Natural killer cell treated with Interleukin-12 subunit alpha and Interleukin-12 subunit beta and Interleukin-15 and Interleukin-18, amount 100 ng/mL, for 72 hours (primary cell): ENCODE measurements at regions not wholly inside any gene's neighbourhood (a gene's known extent, or its start where the extent isn't known, plus 50 kb on each side); places are given as distances from the start of the nearest gene placed in this dataset.

Source experiments
- ATAC-seq, 2 donors: fragments of 150-1000 bp; cut with Tn5 transposase in 1 of 2; sonication (Bioruptor Pico), chemical (Tn5 transposase) in 1 of 2; 2 replicates each; pipeline ENCODE4 v1.10.0; 2021
- DNase-seq: peaks from one replicate; pipeline ENCODE4 v3.0.0; 2022; ENCODE audit warnings: low spot score
- H3K27ac Mint-ChIP-seq, 2 donors: 1 replicate in 1 of 2; 2 replicates in 1 of 2; pipeline ENCODE4 v1.8.0; 2022; ENCODE audit warnings: mixed read lengths in 2 of 2, mild to moderate bottlenecking in 1 of 2, moderate library complexity in 1 of 2
- H3K27me3 Mint-ChIP-seq, 2 donors: 1 replicate in 1 of 2; 2 replicates in 1 of 2; pipeline ENCODE4 v1.8.0; 2022; ENCODE audit warnings: mixed read lengths in 2 of 2
- H3K36me3 Mint-ChIP-seq: one replicate; pipeline ENCODE4 v1.8.0; 2022; ENCODE audit warnings: mixed read lengths
- H3K4me1 Mint-ChIP-seq, 2 donors: 1 replicate in 1 of 2; 2 replicates in 1 of 2; pipeline ENCODE4 v1.8.0; 2022; ENCODE audit warnings: low read depth in 2 of 2, mixed read lengths in 2 of 2, mild to moderate bottlenecking in 1 of 2
- H3K4me3 Mint-ChIP-seq: one replicate; pipeline ENCODE4 v1.8.0; 2022; ENCODE audit warnings: mixed read lengths
- H3K9me3 Mint-ChIP-seq: 2 replicates; pipeline ENCODE4 v1.8.0; 2022; ENCODE audit warnings: mixed read lengths

GRCh38 chr16:26651884-26652283 lies 414.8 kb upstream of the C16orf82 start:
- Mint-ChIP-seq H3K27me3 (peaks cover 23 to 40% of the 10 kb centered on the region in 2 donors), H3K27ac (no peak overlapping the region), H3K36me3 (no peaks in the 10 kb centered on the region), H3K4me1 (no peaks in the 10 kb centered on the region), H3K4me3 (no peak overlapping the region), H3K9me3 (no peaks in the 10 kb centered on the region)
- DNase-seq: no peak
- ATAC-seq: no peak

DNA sequence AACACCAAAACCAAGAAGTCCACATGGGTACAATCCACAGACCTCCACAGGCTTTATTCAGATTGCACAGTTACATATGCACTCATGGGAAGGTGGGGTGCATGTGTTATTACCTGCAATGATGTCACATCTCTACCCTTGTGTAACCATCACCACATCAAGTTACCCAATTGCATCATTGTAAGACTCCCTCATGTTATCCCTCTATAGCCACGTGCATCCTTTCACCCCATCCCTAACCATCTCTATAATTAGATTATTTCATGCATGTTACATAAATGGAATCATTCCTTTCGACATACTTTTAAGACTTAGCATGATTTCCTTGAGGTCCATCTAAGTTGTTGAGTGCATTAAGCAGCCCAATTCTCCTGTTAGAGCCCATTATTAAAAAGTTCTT lies 408.2 kb upstream of the C16orf82 start:
- ATAC-seq: no peak
- no peak overlapping the region for H3K4me3 Mint-ChIP-seq

DNA sequence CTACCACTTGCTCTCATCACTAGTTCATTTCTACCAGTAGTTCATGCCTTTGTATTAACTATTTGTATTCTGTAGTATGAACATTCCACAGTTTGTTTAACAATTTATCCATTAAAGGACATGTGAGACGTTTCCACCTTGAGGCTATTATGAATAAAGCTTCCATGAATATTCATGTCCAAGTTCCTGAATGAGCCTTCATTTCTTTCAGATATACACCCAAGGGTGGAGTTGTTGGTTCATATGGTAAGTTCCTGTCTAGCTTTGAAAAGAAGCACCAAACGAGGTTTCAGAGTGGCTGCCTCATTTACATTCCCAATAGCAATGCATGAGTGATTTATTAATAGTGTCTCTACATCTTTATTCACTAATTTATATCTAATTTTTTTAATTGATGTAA lies 407.8 kb upstream of the C16orf82 start:
- no peak overlapping the region for H3K4me3 Mint-ChIP-seq
- ATAC-seq (no peak), DNase-seq (no peak)
- no peaks in the 10 kb centered on the region for H3K9me3 Mint-ChIP-seq
- no peaks in the 10 kb centered on the region for H3K36me3 Mint-ChIP-seq
- H3K27me3 Mint-ChIP-seq: peaks cover 28 to 48% of the 10 kb centered on the region in 2 donors
- no peaks in the 10 kb centered on the region for H3K4me1 Mint-ChIP-seq
- H3K27ac Mint-ChIP-seq: no peak overlapping the region

More for the DNA sequence above, 408.2 kb upstream of the C16orf82 start:
- Mint-ChIP-seq H3K27me3 (peaks cover 24 to 43% of the 10 kb centered on the region in 2 donors), H3K4me1 (no peaks in the 10 kb centered on the region), H3K27ac (no peak overlapping the region), H3K36me3 (no peaks in the 10 kb centered on the region), H3K9me3 (no peaks in the 10 kb centered on the region)
- DNase-seq: no peak

GRCh38 chr16:26664086-26664485 lies 402.6 kb upstream of the C16orf82 start:
- no peaks in the 10 kb centered on the region for H3K36me3 Mint-ChIP-seq
- H3K9me3 Mint-ChIP-seq: no peaks in the 10 kb centered on the region
- ATAC-seq (no peak), DNase-seq (no peak)
- H3K4me3 Mint-ChIP-seq: no peak overlapping the region
- no peaks in the 10 kb centered on the region for H3K4me1 Mint-ChIP-seq
- H3K27me3 Mint-ChIP-seq: peaks cover 17 to 21% of the 10 kb centered on the region in 2 donors
- no peak overlapping the region for H3K27ac Mint-ChIP-seq

- DNase-seq: no peak
- Mint-ChIP-seq H3K9me3 (no peaks in the 10 kb centered on the region), H3K4me3 (no peak overlapping the region), H3K27ac (no peak overlapping the region), H3K36me3 (no peaks in the 10 kb centered on the region), H3K27me3 (peaks cover 23 to 32% of the 10 kb centered on the region in 2 donors), H3K4me1 (no peaks in the 10 kb centered on the region)
- ATAC-seq: no peak
Observed at GRCh38 chr16:26665166-26665939, 401.4 kb upstream of the C16orf82 start.

DNA sequence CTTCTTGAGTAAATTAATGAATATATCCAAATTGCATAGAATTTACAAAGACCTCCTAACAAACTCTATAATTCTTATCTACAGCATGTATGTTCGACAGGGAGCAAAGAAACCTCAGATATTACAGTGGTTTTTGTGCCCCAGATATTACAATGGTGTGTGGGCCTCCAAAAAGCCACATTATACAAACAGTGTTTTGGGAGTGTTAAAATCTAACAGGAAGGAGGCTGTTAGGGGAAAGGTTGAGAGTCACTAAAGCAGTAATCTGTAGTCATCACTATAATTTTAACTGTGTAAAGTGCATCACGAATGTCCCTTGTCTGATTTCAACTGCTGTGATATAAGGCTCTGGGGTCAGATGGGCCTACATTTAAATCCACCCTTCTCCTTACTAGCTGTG lies 400.2 kb upstream of the C16orf82 start:
- Mint-ChIP-seq H3K27ac (no peak overlapping the region), H3K4me1 (no peaks in the 10 kb centered on the region), H3K4me3 (no peak overlapping the region), H3K9me3 (no peaks in the 10 kb centered on the region), H3K27me3 (peaks cover 26 to 37% of the 10 kb centered on the region in 2 donors), H3K36me3 (no peaks in the 10 kb centered on the region)
- DNase-seq: no peak
- no peak for ATAC-seq

DNA sequence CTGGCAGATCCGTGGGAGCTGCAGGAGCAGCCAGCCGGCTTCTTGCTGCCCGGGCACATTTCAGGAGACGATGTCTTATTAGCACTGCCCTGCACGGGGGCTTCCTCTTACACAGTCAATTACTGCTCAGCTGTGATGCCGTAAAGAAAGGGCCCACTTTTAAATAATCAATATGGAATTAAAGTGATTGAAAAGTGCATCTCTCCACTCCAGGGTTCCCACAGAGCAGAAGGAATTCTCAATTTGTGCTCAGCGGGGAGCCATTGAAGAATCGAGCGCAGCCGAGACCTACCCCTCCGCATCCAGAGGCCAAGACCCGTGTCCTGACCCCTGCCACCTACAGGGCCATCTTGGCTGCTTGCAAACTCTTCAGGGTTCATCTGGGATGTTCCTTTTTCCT lies 399.4 kb upstream of the C16orf82 start:
- H3K4me3 Mint-ChIP-seq: no peak overlapping the region
- no peaks in the 10 kb centered on the region for H3K9me3 Mint-ChIP-seq
- ATAC-seq (no peak), DNase-seq (no peak)
- H3K4me1 Mint-ChIP-seq: no peaks in the 10 kb centered on the region
- H3K27ac Mint-ChIP-seq: no peak overlapping the region
- no peaks in the 10 kb centered on the region for H3K36me3 Mint-ChIP-seq
- peaks cover 23 to 38% of the 10 kb centered on the region in 2 donors for H3K27me3 Mint-ChIP-seq

DNA sequence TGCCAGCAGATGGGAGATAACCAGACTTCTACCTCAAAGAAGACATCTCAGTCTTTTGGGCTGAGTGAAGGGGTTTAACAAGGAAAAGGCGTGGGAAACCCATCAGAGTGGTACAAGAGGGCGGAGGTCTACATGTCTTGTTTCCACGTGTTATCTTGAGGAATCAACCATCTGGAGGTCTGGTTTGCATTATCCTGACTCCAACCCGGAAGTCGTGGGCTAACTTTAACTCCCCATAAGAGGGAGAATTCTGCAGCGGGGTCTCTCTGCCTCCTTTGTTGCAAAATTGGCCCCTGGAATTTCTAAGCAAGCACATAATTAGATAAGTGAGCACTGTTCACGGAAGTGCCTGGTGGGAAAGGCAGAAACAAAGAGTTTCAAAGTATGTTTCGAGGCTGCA lies 398.7 kb upstream of the C16orf82 start:
- H3K4me3 Mint-ChIP-seq: no peak overlapping the region
- no peak for DNase-seq
- H3K27me3 Mint-ChIP-seq: peaks cover 23 to 34% of the 10 kb centered on the region in 2 donors
- no peaks in the 10 kb centered on the region for H3K36me3 Mint-ChIP-seq
- no peaks in the 10 kb centered on the region for H3K4me1 Mint-ChIP-seq
- H3K27ac Mint-ChIP-seq: no peak overlapping the region
- no peak for ATAC-seq
- H3K9me3 Mint-ChIP-seq: no peaks in the 10 kb centered on the region

- DNase-seq (no peak), ATAC-seq (no peak)
- Mint-ChIP-seq H3K27me3 (peaks cover 11 to 31% of the 10 kb centered on the region in 2 donors), H3K9me3 (no peaks in the 10 kb centered on the region), H3K4me3 (no peak overlapping the region), H3K4me1 (no peaks in the 10 kb centered on the region), H3K36me3 (no peaks in the 10 kb centered on the region), H3K27ac (no peak overlapping the region)
Observed at GRCh38 chr16:26672206-26672605, 394.5 kb upstream of the C16orf82 start.

- Mint-ChIP-seq H3K27me3 (peaks cover 13 to 36% of the 10 kb centered on the region in 2 donors), H3K4me3 (no peak overlapping the region), H3K4me1 (no peaks in the 10 kb centered on the region), H3K27ac (no peak overlapping the region), H3K9me3 (no peaks in the 10 kb centered on the region), H3K36me3 (no peaks in the 10 kb centered on the region)
- ATAC-seq: no peak
- no peak for DNase-seq
Observed at GRCh38 chr16:26673011-26673410, 393.7 kb upstream of the C16orf82 start.

- H3K36me3 Mint-ChIP-seq: no peaks in the 10 kb centered on the region
- DNase-seq (no peak), ATAC-seq (no peak)
- no peak overlapping the region for H3K27ac Mint-ChIP-seq
- no peaks in the 10 kb centered on the region for H3K9me3 Mint-ChIP-seq
- H3K4me3 Mint-ChIP-seq: no peak overlapping the region
- H3K4me1 Mint-ChIP-seq: no peaks in the 10 kb centered on the region
- peaks cover 7 to 9% of the 10 kb centered on the region in 2 donors for H3K27me3 Mint-ChIP-seq
Observed at GRCh38 chr16:26680671-26681070, 386.1 kb upstream of the C16orf82 start.

DNA sequence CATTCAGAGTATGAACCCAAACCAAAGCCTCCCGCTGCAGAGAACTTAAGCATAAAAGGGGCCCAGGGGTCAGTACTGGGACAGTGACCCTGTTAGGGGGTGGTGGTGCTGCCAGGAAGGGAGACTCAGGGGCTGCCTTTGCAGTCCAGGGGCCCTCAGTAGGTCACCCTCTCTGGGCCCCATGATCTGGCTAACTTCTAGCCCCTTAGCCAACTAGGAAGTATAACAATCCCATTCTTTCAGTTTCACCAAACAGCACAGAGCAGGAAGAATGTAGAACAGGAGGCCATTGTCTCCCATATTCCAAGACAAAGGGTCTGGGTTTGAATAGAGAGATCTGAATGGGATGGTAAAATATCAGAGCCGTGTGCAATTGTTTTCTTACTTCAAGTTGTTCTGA lies 378.6 kb upstream of the C16orf82 start:
- ATAC-seq (no peak), DNase-seq (no peak)
- Mint-ChIP-seq H3K36me3 (no peaks in the 10 kb centered on the region), H3K27me3 (peaks cover 7 to 16% of the 10 kb centered on the region in 2 donors), H3K4me3 (no peak overlapping the region), H3K4me1 (no peaks in the 10 kb centered on the region), H3K27ac (no peak overlapping the region), H3K9me3 (peaks cover 5% of the 10 kb centered on the region)

DNA sequence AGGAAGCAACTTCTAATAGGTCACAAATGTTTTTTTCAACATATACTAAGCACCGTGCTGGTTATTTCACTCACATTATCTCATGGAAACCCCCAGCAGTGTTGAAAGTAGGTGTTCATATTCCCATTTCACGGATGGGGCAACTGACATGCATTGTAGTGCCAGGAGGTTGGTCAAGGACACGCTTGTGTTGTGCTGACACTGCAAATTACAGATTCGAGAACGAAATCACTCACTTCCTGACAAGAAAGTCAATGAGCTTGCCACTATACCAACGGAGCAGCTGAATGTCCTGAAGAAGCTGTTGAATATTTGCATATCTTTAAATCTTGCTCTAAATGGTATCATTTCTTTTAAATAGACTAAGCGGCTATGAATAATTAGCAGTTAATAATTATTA lies 378.0 kb upstream of the C16orf82 start:
- Mint-ChIP-seq H3K9me3 (peaks cover 5% of the 10 kb centered on the region), H3K27ac (no peak overlapping the region), H3K4me3 (no peak overlapping the region), H3K27me3 (peaks cover 7 to 16% of the 10 kb centered on the region in 2 donors), H3K36me3 (no peaks in the 10 kb centered on the region), H3K4me1 (no peaks in the 10 kb centered on the region)
- DNase-seq (no peak), ATAC-seq (no peak)

DNA sequence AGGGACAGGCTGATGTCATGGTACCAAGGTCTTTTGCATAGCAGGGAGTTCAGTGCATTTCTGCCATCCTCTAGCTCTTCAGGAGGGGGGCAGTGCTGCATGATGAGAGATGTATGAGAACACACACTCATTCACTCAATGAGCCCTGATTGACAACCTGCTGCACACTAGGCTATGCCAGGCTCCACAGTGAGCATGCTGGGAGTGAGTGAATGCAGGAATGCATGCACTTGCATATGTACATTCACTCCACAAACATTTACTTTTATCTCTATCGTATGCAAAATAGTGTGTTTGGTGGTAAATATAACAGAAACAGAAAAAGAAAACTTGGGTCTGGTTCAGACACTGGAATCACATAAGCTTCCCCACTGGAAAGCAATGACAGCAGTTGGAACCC lies 374.1 kb upstream of the C16orf82 start:
- DNase-seq: no peak
- Mint-ChIP-seq H3K27ac (no peak overlapping the region), H3K27me3 (peaks cover 10 to 16% of the 10 kb centered on the region in 2 donors), H3K4me1 (no peaks in the 10 kb centered on the region), H3K9me3 (peaks cover 5% of the 10 kb centered on the region), H3K36me3 (no peaks in the 10 kb centered on the region), H3K4me3 (no peak overlapping the region)
- ATAC-seq: no peak

GRCh38 chr16:26697807-26698206 lies 368.9 kb upstream of the C16orf82 start:
- H3K27me3 Mint-ChIP-seq: peaks cover 13 to 21% of the 10 kb centered on the region in 2 donors
- DNase-seq: no peak
- H3K36me3 Mint-ChIP-seq: no peaks in the 10 kb centered on the region
- H3K4me1 Mint-ChIP-seq: no peaks in the 10 kb centered on the region
- ATAC-seq: no peak
- peaks cover 2% of the 10 kb centered on the region for H3K9me3 Mint-ChIP-seq
- H3K27ac Mint-ChIP-seq: no peak overlapping the region
- H3K4me3 Mint-ChIP-seq: no peak overlapping the region
